ENCODE measurements at regions not wholly inside any gene's neighbourhood (a gene's known extent, or its start where the extent isn't known, plus 50 kb on each side); places are given as distances from the start of the nearest gene placed in this dataset.

DNA sequence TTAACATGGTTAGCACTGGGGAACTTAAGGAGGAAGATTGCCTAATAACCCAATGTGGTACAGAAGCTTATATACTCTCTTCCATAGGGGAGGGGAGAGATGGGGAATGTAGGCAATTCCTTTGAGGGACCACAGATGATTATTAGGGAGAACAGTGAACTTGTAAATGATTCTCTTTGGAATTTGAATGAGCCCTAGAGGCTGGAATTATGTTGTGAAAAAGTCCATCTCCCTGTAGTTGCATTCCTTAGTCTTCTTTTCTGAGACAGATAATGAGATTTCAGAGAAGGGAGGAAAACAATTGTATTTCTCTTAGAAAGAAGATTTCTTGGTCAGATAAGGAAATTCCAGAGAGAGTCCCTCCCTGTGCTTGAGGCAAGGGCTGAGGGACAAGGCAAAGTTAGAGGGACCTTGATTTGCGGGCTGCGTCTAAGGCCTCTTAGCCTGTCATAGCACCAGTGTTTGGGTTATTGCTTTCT lies 89.0 kb upstream of the HMCN1 start:
- no peak for DNase-seq

DNA sequence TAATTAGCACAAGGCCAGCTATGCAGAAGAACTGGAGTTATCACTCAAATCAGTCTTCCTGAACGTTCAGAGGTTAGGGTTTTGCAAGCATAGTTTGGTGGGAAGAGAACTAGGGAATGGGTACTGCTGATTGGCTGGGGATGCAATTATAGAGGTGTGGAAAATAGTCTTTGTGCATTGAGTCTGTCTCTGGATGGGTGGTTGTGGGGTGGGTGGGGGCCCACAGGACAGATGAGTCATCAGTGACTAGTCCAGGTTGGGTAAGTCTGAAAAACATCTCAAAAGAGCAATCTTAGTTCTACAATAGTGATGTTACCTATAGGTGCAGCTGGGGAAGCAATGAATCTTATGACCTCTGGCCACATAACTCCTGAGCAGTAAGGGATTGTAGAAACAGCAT lies 89.7 kb upstream of the HMCN1 start:
- DNase-seq = no peak

DNA sequence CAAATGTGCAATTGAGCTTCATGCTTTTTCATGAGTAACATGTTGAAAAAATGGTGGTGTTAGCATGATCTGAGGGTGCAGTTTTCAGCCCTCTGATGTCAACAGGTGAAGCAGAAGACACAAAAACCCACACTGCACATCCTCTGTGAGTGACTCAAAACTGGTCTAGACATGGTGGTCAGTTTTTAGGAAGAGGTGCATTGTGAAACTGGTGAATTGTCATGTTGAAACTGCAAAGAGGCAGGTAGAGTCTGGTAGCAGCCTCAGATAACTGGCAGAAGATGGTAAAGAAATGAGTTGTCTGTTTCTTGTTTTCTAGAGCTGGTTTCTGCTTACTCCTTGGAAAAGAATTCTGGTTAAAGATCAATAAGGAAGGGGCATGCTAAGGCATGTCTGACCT lies 97.3 kb upstream of the HMCN1 start:
- no peak for DNase-seq

- DNase-seq = no peak
These were observed 99.5 kb upstream of the HMCN1 start for GRCh38 chr1:185634704-185635103.

DNA sequence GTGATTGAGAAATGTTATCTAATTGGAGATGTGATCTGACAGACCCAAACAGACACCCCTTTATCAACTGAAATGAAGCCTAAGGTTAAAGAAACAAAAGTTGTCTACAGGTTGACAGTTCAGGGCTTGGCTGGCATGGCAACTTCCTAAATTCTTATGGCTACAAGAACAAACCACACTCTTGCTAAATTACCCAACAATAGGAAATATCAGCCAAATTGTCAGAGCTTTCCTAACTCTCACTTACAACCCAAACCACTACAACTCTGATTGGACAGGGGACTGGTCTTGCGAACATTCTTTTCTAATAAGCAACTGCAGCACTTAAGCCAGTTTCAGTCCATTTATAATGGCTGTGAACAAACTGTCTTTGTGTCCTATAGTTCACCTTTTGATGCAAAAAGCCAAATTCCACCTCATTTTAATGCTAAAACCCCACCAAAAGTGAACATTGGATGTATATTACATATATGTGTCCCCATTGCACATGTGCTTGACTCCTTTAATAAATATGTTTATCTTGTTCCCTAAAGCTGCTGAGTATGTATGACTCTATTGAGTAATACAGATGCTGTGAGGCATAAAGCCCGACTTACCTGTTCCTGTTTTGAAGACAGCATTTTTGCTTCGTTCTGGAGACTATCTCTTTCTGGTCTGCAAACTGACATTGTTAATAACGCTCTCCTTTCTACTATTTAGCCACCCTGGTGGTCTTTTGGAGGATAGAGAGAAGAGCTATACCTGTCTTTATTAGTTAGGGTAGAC lies 101.3 kb upstream of the HMCN1 start:
- DNase-seq = no peak

DNA sequence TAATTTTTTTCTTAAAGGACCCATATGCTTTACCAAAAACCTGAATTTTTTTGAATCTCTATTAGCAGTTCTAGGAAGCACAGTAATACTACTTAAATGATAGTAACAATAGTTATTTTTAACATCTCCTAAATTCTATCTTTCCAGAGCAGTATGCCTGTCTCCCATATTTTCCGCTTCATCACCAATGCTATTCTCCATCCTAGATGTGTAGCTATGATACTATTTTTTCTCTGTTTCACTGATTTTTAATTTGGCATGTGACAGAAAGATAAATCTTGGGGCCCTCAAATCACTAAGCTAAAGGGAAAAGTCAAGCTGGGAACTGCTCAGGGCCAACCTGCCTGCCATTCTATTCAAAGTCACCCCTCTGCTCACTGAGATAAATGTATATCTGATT lies 102.3 kb upstream of the HMCN1 start:
- DNase-seq = no peak

DNA sequence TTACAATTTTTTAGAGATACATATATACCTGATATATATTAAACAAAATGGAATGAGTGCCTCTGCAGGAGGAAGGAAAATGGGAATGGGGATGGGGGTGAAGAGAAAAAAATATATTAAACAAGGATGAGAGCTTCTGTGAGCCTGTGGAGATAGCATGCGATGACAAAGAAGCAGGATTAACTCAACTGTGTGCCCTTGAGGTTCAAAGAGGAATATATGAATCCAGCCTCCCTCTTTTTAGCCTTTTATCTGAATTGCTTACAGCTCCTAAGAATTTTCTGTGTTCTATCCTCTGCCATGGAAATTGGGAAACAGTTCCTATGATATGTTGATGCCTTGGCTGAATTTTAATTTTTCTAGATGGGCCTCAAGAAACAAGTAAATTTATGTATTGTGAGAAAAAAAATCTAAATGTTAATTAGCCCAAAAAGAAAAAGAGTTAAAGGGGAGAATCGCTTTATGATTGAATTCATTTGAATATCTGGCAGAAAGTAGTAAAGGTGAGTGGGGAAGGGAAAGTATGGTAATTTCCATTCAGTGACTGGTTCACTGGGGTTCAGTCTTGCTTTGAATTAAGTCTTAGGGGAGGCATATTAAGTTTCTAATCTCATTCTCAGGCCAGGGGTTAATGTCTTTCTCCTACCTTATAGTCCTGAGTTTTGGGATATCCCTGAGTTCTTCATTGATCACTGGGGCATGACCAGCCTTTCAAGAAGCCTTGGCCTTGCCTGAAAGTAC lies 106.3 kb upstream of the HMCN1 start:
- DNase-seq = no peak

- DNase-seq = no peak
These were observed 107.0 kb upstream of the HMCN1 start for GRCh38 chr1:185627171-185627570.

- DNase-seq = no peak
These were observed 107.8 kb upstream of the HMCN1 start for GRCh38 chr1:185626344-185626743.

DNA sequence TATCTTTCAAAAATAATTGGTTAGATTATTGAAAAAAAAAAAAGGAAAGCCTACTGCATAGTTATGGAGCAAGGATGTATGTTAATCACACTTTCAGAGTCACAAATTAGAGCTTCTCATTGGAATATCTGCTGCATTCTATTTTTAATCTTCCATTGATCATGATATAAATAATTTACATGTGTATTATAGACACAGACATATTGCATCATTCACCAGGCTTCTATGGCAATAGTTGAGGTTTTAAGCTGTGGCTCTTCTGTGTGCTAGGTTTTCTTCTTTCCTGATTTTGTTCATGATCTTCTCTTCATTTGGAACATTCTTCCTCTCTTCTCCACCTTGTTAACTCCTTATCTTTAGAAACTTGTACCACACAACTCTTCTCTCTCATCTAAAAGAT lies 123.2 kb upstream of the HMCN1 start:
- DNase-seq = no peak

- no peak for DNase-seq
These were observed 126.0 kb upstream of the HMCN1 start for GRCh38 chr1:185608177-185608576.

GRCh38 chr1:185603158-185603557 lies 131.0 kb upstream of the HMCN1 start:
- no peak for DNase-seq

GRCh38 chr1:185601189-185601588 lies 133.0 kb upstream of the HMCN1 start:
- DNase-seq = no peak

DNA sequence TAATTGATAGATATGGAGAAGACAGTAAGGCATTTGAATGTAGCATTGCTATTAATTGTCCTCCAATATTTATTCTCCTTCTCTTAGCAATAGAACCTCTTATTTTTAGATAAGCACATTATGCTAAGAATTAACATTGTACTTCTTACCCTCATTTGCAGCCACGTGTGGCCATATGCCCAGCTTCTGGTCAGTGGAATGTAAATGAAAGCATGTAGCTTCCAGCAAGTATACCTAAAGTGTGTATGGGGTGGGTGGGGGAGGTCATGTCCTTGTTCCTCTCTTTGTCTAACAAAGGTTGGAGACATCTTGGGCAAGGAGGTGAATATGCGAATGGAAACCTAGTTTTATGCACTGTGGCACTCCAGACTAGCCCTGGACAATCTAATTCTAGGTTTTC lies 133.6 kb upstream of the HMCN1 start:
- no peak for DNase-seq

DNA sequence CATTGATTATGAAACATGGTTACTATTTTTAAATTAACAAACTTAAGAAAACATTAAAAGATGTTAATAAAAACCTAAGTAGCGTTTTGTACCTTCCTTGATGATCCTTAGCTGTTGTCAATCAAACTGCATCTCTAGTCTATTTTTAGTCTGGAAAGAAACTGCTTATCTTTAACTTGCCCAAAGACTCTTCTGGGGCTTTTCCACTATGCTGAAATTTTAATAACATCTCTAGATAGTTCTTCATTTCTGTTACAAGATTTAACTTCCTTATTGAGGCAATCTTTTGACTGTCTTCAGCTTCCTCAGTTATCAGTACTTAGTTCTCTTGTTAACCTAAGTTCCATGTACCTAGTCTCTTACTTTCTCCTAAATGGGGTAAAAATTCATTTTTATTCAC lies 135.9 kb upstream of the HMCN1 start:
- DNase-seq = no peak

DNA sequence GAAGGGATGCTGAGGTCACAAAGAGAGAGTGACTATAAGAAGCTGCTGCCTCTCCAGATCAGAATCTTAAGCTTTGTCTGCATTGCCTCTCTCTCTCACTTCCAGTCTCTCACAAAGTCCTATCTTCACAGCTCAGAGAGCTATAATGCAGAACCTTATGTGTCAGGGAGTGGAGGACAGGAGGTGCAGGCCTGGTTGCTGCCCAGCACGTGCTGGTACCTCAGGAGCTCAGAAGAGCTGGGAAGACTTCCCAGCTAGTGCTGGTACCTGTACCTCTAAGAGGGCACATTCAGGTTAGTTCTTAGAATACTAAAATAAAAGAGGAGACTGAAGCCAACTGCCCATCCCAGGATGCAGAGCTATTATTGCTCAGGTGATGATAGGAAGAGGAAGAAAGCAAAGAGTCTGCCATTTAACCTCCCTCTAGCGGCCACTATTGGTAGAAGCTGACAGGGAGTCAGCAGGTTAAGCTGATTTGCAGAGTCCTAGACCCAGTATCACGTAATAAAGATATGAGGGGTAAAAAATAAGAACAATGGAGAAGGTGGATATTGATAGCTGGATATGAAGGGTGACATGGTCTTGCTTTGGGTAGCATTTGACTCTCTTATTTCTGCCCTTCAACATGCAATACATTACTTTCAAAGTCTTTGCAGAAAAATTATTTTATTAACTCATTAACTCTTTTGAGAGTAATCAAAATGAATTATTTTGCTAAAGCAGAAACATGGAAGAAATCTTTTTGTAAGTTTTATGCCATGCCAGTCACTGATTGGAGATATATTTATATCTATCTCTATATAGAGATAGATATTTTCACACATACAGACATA lies 138.1 kb upstream of the HMCN1 start:
- DNase-seq = peak; percentile 46 to 47

GRCh38 chr1:185594786-185595410 lies 139.3 kb upstream of the HMCN1 start:
- DNase-seq = no peak

GRCh38 chr1:185593271-185593670 lies 140.9 kb upstream of the HMCN1 start:
- no peak for DNase-seq

DNA sequence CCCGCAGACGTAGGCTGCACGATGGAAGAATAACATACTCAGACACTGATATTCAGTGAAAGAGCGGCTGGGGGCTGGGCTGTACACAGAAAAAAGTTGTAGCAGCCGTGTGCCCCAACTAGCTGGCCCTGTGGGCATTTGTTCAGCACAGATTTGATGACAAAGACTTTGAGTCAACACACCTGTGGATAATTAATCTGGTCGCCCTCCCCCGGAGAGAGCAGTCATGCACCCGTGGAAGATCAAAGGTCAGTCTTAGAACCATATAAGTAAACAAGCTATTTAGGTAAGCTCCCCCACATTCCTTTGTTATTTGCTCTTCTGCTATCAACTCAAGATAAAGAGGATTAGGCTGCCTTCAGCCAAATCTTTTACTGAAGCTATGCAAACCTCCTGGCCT lies 148.4 kb upstream of the HMCN1 start:
- no peak for DNase-seq

DNA sequence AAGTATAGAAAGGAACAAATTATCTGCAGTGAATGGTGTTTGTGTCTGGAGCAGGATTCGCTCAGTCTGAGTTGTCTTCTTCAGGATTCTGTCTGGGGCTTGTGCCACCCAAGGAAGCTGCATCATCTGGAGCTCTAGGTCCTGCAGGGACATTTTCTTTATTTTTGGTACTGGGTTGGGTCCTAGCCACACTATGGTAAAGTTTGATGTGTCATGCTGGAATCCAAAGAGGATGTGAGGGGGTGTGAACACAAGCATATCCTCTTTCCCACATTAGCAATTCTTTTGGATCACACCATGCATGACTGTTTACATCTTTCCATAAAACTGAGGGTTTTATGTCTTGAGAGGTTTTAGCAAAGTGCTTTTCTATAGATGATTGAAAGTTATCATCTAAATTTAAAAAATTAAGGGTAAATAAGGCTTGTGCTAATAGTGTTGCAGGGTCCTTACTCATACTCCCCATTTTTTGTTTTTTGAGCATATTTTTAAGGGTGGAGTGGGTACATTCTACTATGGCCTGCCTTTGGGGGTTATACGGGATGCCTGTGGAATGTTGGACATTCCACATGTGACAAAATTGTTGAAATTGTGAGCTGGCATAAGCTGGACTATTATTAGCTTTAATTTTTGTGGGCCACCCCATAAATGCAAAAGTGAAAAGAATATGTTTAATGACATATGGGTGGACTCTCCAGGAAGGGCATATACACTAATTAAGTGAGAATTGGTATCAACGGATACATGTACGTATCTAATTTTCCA lies 152.0 kb upstream of the HMCN1 start:
- no peak for DNase-seq

- no peak for DNase-seq
These were observed 153.2 kb upstream of the HMCN1 start for GRCh38 chr1:185581020-185581419.

GRCh38 chr1:185578293-185578692 lies 155.9 kb upstream of the HMCN1 start:
- DNase-seq = no peak
